ENCODE measurements at regions not wholly inside any gene's neighbourhood (a gene's known extent, or its start where the extent isn't known, plus 50 kb on each side); places are given as distances from the start of the nearest gene placed in this dataset.
A peak's percentile ranks its signal among the peaks of the same experiment; 100 is the strongest.

DNA sequence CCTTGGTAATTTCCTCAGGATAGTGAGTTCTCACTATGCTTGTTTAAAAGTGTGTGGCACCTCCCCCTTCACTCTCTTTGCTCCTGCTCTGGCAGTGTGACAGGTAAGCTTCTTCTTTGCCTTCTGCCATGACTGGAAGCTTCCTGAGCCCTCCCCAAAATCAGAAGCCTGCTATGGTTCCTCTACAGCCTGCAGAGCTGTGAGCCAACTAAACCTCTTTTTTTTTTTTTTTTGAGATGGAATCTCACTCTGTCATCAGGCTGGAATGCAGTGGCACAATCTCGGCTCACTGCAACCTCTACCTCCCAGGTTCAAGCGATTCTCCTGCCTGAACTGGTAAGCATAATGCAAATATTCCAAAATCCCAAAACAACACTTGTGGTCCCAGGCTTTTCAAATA is 80.0 kb downstream of the SOWAHC start:
- ChIA-PET POLR2A (interaction anchor here (0.8 to 1.5 kb wide), 3 partner anchors 8 to 81 kb away, joined by 3 to 6 read pairs (median 5); partner anchors contain the start of genes SEPTIN10 and SOWAHC), CTCF (interaction anchor here (0.6 to 1.1 kb wide), 2 partner anchors 112 to 569 kb away, joined by 3 read pairs; no protein-coding TSS in a partner anchor)
- Mint-ChIP-seq H3K4me3 (ENCODE audit: unreplicated experiment) (no peak overlapping the region), H3K27ac (ENCODE audit: low read depth, unreplicated experiment) (no peak overlapping the region), H3K36me3 (ENCODE audit: insufficient read depth, unreplicated experiment) (no peaks in the 10 kb centered on the region), H3K9me3 (ENCODE audit: unreplicated experiment) (no peaks in the 10 kb centered on the region), H3K27me3 (ENCODE audit: insufficient read depth, unreplicated experiment) (no peaks in the 10 kb centered on the region), H3K4me1 (ENCODE audit: insufficient read depth, unreplicated experiment) (peaks cover 24% of the 10 kb centered on the region)
- intact Hi-C loops (cut with micrococcal nuclease): no loop called here
- peak; percentile 58 for DNase-seq (ENCODE audit: unreplicated experiment)
- no peak for TF ChIP-seq CTCF (IDR thresholded peaks at IDR 0.05; ENCODE audit: unreplicated experiment)
- BruUV-seq (replicated peaks): no TSS peak

GRCh38 chr2:109695290-109695689 is 81.1 kb downstream of the SOWAHC start:
- DNase-seq (ENCODE audit: unreplicated experiment): no peak
- no peak for TF ChIP-seq CTCF (IDR thresholded peaks at IDR 0.05; ENCODE audit: unreplicated experiment)
- ChIA-PET CTCF (interaction anchor here (1.5 to 1.9 kb wide), 2 partner anchors 32 to 149 kb away, joined by 6 to 11 read pairs; no protein-coding TSS in a partner anchor), POLR2A (interaction anchor here (0.6 to 0.7 kb wide), 3 partner anchors 19 to 80 kb away, joined by 3 to 4 read pairs (median 3); no protein-coding TSS in a partner anchor)
- intact Hi-C loops (cut with micrococcal nuclease): no loop called here
- Mint-ChIP-seq H3K36me3 (ENCODE audit: insufficient read depth, unreplicated experiment) (no peaks in the 10 kb centered on the region), H3K27ac (ENCODE audit: low read depth, unreplicated experiment) (no peak overlapping the region), H3K9me3 (ENCODE audit: unreplicated experiment) (no peaks in the 10 kb centered on the region), H3K27me3 (ENCODE audit: insufficient read depth, unreplicated experiment) (no peaks in the 10 kb centered on the region), H3K4me3 (ENCODE audit: unreplicated experiment) (no peak overlapping the region), H3K4me1 (ENCODE audit: insufficient read depth, unreplicated experiment) (peaks cover 33% of the 10 kb centered on the region)
- BruUV-seq (replicated peaks): no TSS peak

- no peaks in the 10 kb centered on the region for H3K27me3 Mint-ChIP-seq (ENCODE audit: insufficient read depth, unreplicated experiment)
Measured at GRCh38 chr2:109699646-109700045, 85.5 kb downstream of the SOWAHC start.

More at GRCh38 chr2:109699646-109700045, 85.5 kb downstream of the SOWAHC start:
- no peak for DNase-seq (ENCODE audit: unreplicated experiment)
- CTCF ChIA-PET: interaction anchor here (0.6 to 3.0 kb wide), 7 partner anchors 16 to 153 kb away, joined by 3 to 12 read pairs (median 4); no protein-coding TSS in a partner anchor
- no peaks in the 10 kb centered on the region for H3K36me3 Mint-ChIP-seq (ENCODE audit: insufficient read depth, unreplicated experiment)
- H3K9me3 Mint-ChIP-seq (ENCODE audit: unreplicated experiment): no peaks in the 10 kb centered on the region
- intact Hi-C loops (cut with micrococcal nuclease): no loop called here
- BruUV-seq (replicated peaks): no TSS peak
- H3K27ac Mint-ChIP-seq (ENCODE audit: low read depth, unreplicated experiment): no peak overlapping the region
- POLR2A ChIA-PET: interaction anchor here (1.0 to 8.8 kb wide), 4 partner anchors 11 to 85 kb away, joined by 3 to 168 read pairs (median 5); partner anchors contain the start of genes SEPTIN10 and SOWAHC
- TF ChIP-seq CTCF (IDR thresholded peaks at IDR 0.05; ENCODE audit: unreplicated experiment): no peak
- H3K4me3 Mint-ChIP-seq (ENCODE audit: unreplicated experiment): no peak overlapping the region
- peaks cover 46% of the 10 kb centered on the region for H3K4me1 Mint-ChIP-seq (ENCODE audit: insufficient read depth, unreplicated experiment)

Measured in MCF 10A (cell line).